C4-2B (cell line): ENCODE measurements at regions not wholly inside any gene's neighbourhood (a gene's known extent, or its start where the extent isn't known, plus 50 kb on each side); places are given as distances from the start of the nearest gene placed in this dataset.
A peak's percentile ranks its signal among the peaks of the same experiment; 100 is the strongest.

Source experiments
- H3K27ac ChIP-seq: fragments of 450-650 bp; 2 replicates; pipeline ENCODE4 v1.5.1; 2017
- CTCF ChIP-seq: fragments of 450-650 bp; conservative IDR thresholded peaks from 2 replicates; pipeline ENCODE4 v1.5.1; 2017; ENCODE audit warnings: mild to moderate bottlenecking
- ZFX ChIP-seq: fragments of 450-650 bp; IDR thresholded peaks from 2 replicates; pipeline ENCODE4 v1.6.1; 2017

GRCh38 chr15:67980171-67980570 is 73.9 kb upstream of the PIAS1 start:
- TF ChIP-seq CTCF (no peak), ZFX (no peak)
- H3K27ac ChIP-seq: no peak overlapping the region

GRCh38 chr15:67980773-67981685 is 73.1 kb upstream of the PIAS1 start:
- no peak overlapping the region for H3K27ac ChIP-seq
- TF ChIP-seq ZFX: no peak
- TF ChIP-seq CTCF: no peak

GRCh38 chr15:67981848-67982247 is 72.3 kb upstream of the PIAS1 start:
- TF ChIP-seq CTCF (no peak), ZFX (no peak)
- H3K27ac ChIP-seq: no peak overlapping the region

- no peak overlapping the region for H3K27ac ChIP-seq
- TF ChIP-seq CTCF (no peak), ZFX (no peak)
Measured at GRCh38 chr15:67991706-67992105, 62.4 kb upstream of the PIAS1 start.

- H3K27ac ChIP-seq: no peak overlapping the region
- TF ChIP-seq ZFX (no peak), CTCF (no peak)
Measured at GRCh38 chr15:67992411-67992810, 61.7 kb upstream of the PIAS1 start.

GRCh38 chr15:67992834-67993233 is 61.3 kb upstream of the PIAS1 start:
- TF ChIP-seq CTCF (no peak), ZFX (no peak)
- H3K27ac ChIP-seq: no peak overlapping the region

- peak overlapping the region; percentile 58; the same call in 1 of the 2 replicates for H3K27ac ChIP-seq
- TF ChIP-seq CTCF: no peak
- no peak for TF ChIP-seq ZFX
Measured at GRCh38 chr15:67997996-67998395, 56.1 kb upstream of the PIAS1 start.
